Activated CD8-positive, alpha-beta T cell treated with anti-CD3 and anti-CD28 coated beads, Interleukin-2, amount 10 ng/mL, durations not matched to agents 7 days and 5 days (primary cell): ENCODE measurements at regions not wholly inside any gene's neighbourhood (a gene's known extent, or its start where the extent isn't known, plus 50 kb on each side); places are given as distances from the start of the nearest gene placed in this dataset.
"Not testable (repeated sequence)": the region's sequence is repeated elsewhere in the genome, so short reads cannot be mapped to it uniquely, and the experiment has no call there.

Experiments used
- ATAC-seq: fragments of 150-1000 bp; cut with Tn5 transposase; one replicate; pipeline ENCODE4 v1.10.0; 2021; ENCODE audit warnings: moderate library complexity
- CTCF ChIA-PET: fragments of 350-600 bp; sonication (Branson Sonifier 250); formaldehyde crosslinking; loops from one replicate; lab custom pipeline; 2021; ENCODE audit warnings: antibody characterized with exemption; lab: Charles Lee
- POLR2A ChIA-PET: fragments of 350-600 bp; sonication (Branson Sonifier 250); formaldehyde crosslinking; loops from one replicate; lab custom pipeline; 2021; ENCODE audit warnings: antibody characterized with exemption; lab: Charles Lee
- DNase-seq: peaks from one replicate; pipeline ENCODE4 v3.0.0-alpha.2; 2020
- H3K27ac Mint-ChIP-seq: one replicate; pipeline ENCODE4 v1.8.0; 2021; ENCODE audit warnings: mild to moderate bottlenecking, mixed read lengths
- H3K27me3 Mint-ChIP-seq: one replicate; pipeline ENCODE4 v1.8.0; 2021; ENCODE audit warnings: low read depth, mixed read lengths
- H3K36me3 Mint-ChIP-seq: one replicate; pipeline ENCODE4 v1.8.0; 2021; ENCODE audit warnings: low read depth, mixed read lengths
- H3K4me1 Mint-ChIP-seq: one replicate; pipeline ENCODE4 v1.8.0; 2021; ENCODE audit warnings: low read depth, mixed read lengths
- H3K4me3 Mint-ChIP-seq: one replicate; pipeline ENCODE4 v1.8.0; 2021; ENCODE audit warnings: mild to moderate bottlenecking, mixed read lengths
- H3K9me3 Mint-ChIP-seq: one replicate; pipeline ENCODE4 v1.8.0; 2022; ENCODE audit warnings: mixed read lengths; ENCODE audit not compliant: insufficient read depth

DNA sequence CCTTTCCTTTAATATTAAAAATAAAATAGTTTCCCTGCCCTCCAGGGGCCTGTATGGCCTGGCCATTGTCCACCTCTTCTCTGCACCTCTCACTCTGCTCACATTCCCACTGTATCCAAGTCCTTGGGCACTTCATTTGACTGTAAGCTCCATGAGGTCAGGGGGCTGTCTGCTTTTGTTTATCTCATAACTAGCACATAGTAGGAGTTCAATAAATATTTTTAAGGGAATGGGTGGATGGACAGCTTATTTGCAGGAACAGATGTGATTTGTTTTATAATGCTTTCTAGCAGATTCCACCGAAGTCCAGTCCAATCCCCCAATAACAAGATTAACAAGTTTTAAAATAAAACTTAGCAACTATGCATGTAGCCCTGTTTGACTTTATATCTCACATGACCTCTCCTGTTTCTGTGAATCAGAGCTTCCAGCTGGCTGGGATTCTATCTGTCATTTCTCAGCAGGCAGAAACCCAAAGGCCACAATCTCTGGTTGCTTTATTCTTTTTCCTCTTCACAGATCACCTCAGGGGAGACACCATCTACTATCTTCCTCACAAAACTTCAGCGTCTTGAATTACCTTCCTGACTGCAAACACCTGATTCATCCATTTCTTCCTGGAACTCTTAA lies 123.0 kb upstream of the NR2F2 start:
- Mint-ChIP-seq H3K4me3 (no peak overlapping the region), H3K36me3 (no peaks in the 10 kb centered on the region), H3K4me1 (no peaks in the 10 kb centered on the region), H3K27ac (no peak overlapping the region), H3K27me3 (no peaks in the 10 kb centered on the region), H3K9me3 (no peaks in the 10 kb centered on the region)
- ChIA-PET POLR2A (no interaction called here), CTCF (no interaction called here)
- ATAC-seq = no peak
- no peak for DNase-seq

DNA sequence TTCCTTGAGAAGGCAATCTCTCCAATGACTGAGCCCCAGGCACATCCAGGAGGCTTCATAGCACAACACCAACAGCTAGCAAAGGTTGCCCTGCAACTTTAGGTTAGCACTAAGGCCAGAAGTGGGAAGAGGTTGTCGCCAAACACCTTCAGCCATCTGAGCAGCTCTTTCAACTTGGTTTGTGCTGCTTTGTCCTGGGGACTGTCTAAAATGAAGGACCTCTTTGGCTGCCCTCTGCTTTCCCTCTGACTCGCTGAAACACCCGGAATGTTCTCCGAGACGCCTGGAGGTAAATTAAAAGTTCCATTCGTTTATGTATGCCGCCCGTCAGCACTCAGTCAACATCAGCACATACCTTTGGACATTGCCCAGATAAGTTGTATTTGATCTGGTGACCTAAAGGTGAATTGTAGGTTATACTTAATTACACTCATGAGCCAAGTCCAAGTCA lies 121.2 kb upstream of the NR2F2 start:
- no peak overlapping the region for H3K27ac Mint-ChIP-seq
- ATAC-seq = no peak
- ChIA-PET POLR2A (no interaction called here), CTCF (no interaction called here)
- H3K36me3 Mint-ChIP-seq = no peaks in the 10 kb centered on the region
- no peaks in the 10 kb centered on the region for H3K9me3 Mint-ChIP-seq
- no peak overlapping the region for H3K4me3 Mint-ChIP-seq
- no peak for DNase-seq
- H3K27me3 Mint-ChIP-seq = no peaks in the 10 kb centered on the region
- no peaks in the 10 kb centered on the region for H3K4me1 Mint-ChIP-seq

DNA sequence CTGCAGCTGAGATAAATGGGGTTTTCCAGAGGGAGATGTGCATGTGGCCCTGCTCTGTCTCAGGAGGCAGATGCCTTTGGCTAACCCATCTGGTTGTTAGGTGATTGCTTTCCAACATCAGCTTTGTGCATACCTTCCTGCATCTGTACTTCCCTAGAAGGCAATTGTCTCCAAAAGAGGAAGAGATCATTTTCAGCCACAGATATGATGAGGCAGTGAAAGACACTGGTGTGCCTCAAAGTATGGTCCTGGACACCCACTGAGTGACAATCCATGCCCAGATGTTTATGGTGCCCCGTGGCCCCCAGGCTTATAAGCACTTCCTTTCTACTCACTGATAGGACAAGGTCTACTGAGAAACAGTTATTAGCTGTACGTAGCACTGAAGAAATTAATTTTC lies 117.5 kb upstream of the NR2F2 start:
- POLR2A ChIA-PET = no interaction called here
- no peak for ATAC-seq
- H3K4me1 Mint-ChIP-seq = no peaks in the 10 kb centered on the region
- DNase-seq = no peak
- H3K27ac Mint-ChIP-seq = no peak overlapping the region
- CTCF ChIA-PET = no interaction called here
- no peak overlapping the region for H3K4me3 Mint-ChIP-seq
- no peaks in the 10 kb centered on the region for H3K36me3 Mint-ChIP-seq
- H3K27me3 Mint-ChIP-seq = no peaks in the 10 kb centered on the region
- H3K9me3 Mint-ChIP-seq = peaks cover 4% of the 10 kb centered on the region

DNA sequence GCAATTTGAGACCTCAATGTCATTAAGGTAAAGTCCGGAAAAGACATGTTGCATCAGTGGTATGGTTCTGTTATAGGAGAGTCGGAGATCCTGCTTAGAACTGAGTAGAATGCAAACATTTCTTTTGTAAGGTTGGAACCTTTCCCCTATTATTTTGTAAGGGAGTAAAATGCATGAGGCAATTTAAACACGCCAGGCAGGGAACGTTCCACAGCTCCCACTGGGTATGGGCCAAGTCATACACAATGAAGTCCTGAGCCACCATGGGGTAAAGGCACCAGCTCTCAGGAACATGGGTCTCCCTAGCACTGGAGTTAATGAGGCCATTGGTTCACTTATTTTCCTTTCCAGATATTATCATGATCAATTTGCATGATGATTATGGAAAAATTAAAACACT lies 116.6 kb upstream of the NR2F2 start:
- Mint-ChIP-seq H3K27ac (no peak overlapping the region), H3K27me3 (no peaks in the 10 kb centered on the region), H3K4me1 (no peaks in the 10 kb centered on the region), H3K36me3 (no peaks in the 10 kb centered on the region), H3K9me3 (peaks cover 4% of the 10 kb centered on the region), H3K4me3 (no peak overlapping the region)
- POLR2A ChIA-PET = no interaction called here
- no peak for DNase-seq
- no peak for ATAC-seq
- CTCF ChIA-PET = no interaction called here

DNA sequence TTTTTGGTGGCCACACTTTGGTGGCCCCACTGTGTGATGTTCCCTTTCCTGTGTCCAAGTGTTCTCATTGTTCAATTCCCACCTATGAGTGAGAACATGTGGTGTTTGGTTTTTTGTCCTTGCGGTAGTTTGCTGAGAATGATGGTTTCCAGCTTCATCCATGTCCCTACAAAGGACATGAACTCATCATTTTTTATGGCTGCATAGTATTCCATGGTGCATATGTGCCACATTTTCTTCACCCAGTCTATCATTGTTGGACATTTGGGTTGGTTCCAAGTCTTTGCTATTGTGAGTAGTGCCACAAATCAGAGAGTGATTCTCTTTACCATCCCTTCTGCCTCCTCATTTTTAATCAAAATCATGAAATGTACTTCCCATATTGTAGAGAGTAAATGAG lies 114.0 kb upstream of the NR2F2 start:
- CTCF ChIA-PET, H3K4me1 Mint-ChIP-seq, H3K27me3 Mint-ChIP-seq, H3K4me3 Mint-ChIP-seq, H3K9me3 Mint-ChIP-seq, POLR2A ChIA-PET, ATAC-seq, DNase-seq, H3K36me3 Mint-ChIP-seq, H3K27ac Mint-ChIP-seq: not testable (repeated sequence)

DNA sequence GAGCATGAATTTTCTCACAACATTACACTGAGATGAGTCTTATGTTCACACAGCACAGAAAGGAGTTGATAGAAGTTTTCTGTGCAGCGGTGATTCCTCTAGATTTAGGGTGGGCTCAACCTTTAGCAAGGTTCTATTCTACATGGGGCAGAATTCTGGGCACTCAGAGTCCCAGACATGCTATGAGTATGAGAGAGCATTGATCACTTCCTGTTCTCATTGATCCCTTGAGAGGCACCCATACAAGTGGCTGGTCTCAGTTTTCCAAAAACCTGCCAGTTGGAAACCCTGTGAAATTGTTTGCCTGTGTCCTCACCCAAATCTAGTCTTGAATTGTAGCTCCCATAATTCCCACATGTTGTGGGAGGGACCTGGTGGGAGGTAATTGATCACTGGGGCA lies 112.5 kb upstream of the NR2F2 start:
- Mint-ChIP-seq H3K4me3 (no peak overlapping the region), H3K27me3 (no peaks in the 10 kb centered on the region), H3K4me1 (no peaks in the 10 kb centered on the region), H3K36me3 (no peaks in the 10 kb centered on the region), H3K27ac (no peak overlapping the region), H3K9me3 (peaks cover 4% of the 10 kb centered on the region)
- ChIA-PET CTCF (no interaction called here), POLR2A (no interaction called here)
- DNase-seq (no peak), ATAC-seq (no peak)

DNA sequence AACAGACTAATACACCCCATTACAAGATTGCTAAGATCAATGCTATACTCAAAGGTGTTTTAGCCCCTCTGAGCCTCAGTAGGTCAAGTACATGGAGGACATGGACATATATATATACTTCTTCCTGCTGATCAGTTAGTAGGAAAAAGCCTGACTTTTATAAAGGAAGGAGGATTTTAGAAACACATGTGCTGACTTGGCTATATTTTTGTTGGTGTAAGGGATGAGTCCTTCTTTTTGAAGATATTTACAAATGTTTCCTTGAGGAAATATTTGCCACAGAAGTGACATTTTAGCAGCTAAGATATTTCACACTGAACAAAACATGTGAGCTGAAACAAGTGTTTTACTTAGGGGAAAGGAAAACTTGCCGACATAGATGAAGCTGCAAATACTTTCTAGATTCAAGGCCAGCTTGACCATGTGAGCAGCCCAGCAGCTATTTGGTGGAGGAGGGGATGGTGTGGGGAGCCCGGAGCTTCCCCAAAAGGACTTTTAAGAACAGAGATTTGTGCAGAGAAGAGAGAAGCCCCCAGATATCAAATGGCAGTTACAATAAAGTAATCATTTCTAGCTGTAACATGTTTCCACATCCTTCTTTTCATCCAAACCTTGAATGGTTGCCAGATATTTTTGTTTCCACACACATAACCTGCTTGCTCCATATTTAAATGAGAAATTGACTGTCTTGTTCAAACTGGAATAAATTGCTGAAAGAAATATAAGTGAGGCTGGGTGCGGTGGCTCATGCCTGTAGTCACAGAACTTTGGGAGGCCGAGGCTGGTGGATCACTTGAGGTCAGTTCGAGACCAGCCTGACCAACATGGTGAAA lies 111.7 kb upstream of the NR2F2 start:
- H3K4me3 Mint-ChIP-seq = no peak overlapping the region
- peaks cover 4% of the 10 kb centered on the region for H3K9me3 Mint-ChIP-seq
- CTCF ChIA-PET = no interaction called here
- no peaks in the 10 kb centered on the region for H3K36me3 Mint-ChIP-seq
- no peak overlapping the region for H3K27ac Mint-ChIP-seq
- POLR2A ChIA-PET = no interaction called here
- DNase-seq = no peak
- H3K4me1 Mint-ChIP-seq = no peaks in the 10 kb centered on the region
- H3K27me3 Mint-ChIP-seq = no peaks in the 10 kb centered on the region
- ATAC-seq = no peak

DNA sequence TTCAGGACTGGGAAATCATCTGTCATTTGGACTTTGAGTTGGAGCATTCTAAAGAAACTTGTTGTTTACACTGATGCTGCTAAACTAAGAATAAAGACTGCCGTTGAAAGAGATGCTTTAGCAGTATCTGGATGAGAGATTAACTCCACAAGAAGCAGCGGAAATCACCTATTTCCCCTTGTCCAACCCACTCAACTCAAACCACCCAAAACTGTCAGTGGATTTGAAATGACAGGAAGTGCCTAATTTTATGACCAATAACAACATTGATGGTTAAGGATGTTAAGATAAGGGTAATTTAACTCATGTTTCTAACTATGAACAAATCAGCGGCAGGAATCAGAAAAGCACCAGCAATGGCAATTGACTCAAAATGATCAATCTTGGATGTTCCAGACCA lies 110.8 kb upstream of the NR2F2 start:
- no peak overlapping the region for H3K27ac Mint-ChIP-seq
- ATAC-seq (no peak), DNase-seq (no peak)
- no peaks in the 10 kb centered on the region for H3K4me1 Mint-ChIP-seq
- no peaks in the 10 kb centered on the region for H3K36me3 Mint-ChIP-seq
- H3K9me3 Mint-ChIP-seq = peaks cover 4% of the 10 kb centered on the region
- POLR2A ChIA-PET = no interaction called here
- no peak overlapping the region for H3K4me3 Mint-ChIP-seq
- CTCF ChIA-PET = no interaction called here
- H3K27me3 Mint-ChIP-seq = no peaks in the 10 kb centered on the region

DNA sequence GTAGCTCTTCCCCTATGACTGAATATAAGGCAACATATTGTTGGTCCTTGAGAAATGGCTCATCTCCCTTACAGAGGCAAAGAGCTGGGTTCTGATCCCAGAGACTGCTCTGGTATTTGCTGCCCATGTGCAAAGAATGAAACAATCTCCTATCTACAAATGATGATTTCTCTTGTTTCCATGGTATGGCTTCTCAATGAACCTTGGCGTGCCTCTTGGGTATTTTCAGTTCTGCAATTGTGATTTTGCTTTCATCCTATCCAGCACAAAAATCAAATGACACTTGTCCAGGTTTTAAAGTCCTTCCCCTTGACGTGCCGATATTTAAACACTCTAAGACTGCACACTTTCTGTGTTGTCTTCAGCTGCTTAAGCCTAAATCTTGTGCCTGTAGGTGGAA lies 109.8 kb upstream of the NR2F2 start:
- DNase-seq (no peak), ATAC-seq (no peak)
- Mint-ChIP-seq H3K4me1 (no peaks in the 10 kb centered on the region), H3K9me3 (peaks cover 4% of the 10 kb centered on the region), H3K36me3 (no peaks in the 10 kb centered on the region), H3K27me3 (no peaks in the 10 kb centered on the region), H3K4me3 (no peak overlapping the region), H3K27ac (no peak overlapping the region)
- CTCF ChIA-PET = no interaction called here
- POLR2A ChIA-PET = no interaction called here

DNA sequence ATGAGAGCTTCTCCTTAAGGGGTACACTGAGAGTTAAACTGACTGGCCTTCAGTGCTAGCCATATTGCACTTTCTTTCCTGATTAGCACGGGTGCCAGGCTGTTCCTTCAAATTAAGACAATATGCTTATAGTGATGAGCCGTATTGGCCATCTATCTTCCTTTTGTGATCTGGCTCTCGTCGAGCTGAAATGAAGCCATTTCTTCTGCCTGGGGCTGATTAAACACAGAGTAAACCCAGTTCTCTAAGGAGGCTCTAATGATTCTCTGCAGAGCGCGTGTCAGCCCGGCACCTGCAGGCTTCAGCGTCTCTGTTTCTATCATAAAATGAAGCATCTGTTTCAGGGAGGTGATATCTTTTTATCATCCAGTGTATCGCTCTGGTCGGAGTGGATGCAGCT lies 107.5 kb upstream of the NR2F2 start:
- no peaks in the 10 kb centered on the region for H3K27me3 Mint-ChIP-seq
- no peaks in the 10 kb centered on the region for H3K9me3 Mint-ChIP-seq
- DNase-seq (no peak), ATAC-seq (no peak)
- ChIA-PET POLR2A (no interaction called here), CTCF (no interaction called here)
- no peak overlapping the region for H3K27ac Mint-ChIP-seq
- no peaks in the 10 kb centered on the region for H3K36me3 Mint-ChIP-seq
- no peaks in the 10 kb centered on the region for H3K4me1 Mint-ChIP-seq
- no peak overlapping the region for H3K4me3 Mint-ChIP-seq

DNA sequence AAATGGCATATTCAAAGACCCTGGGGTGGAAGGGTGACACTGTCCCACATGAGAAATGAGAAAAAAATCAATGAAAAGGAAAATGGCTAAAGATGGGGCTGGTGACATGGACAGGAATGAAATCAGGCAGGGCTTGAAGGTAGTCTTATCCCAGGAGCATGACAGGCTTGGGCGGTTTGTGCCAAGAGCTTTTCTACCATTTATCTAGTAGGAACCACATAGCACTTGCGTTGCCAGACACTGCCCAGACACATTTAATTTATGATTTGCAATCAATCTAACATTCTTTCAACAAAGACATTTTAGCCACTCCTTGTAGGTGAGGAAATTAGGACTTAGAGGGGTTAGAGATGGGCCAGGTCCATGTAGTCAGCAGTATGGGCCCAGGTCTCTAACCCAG lies 106.6 kb upstream of the NR2F2 start:
- POLR2A ChIA-PET = no interaction called here
- H3K4me3 Mint-ChIP-seq = no peak overlapping the region
- no peaks in the 10 kb centered on the region for H3K4me1 Mint-ChIP-seq

DNA sequence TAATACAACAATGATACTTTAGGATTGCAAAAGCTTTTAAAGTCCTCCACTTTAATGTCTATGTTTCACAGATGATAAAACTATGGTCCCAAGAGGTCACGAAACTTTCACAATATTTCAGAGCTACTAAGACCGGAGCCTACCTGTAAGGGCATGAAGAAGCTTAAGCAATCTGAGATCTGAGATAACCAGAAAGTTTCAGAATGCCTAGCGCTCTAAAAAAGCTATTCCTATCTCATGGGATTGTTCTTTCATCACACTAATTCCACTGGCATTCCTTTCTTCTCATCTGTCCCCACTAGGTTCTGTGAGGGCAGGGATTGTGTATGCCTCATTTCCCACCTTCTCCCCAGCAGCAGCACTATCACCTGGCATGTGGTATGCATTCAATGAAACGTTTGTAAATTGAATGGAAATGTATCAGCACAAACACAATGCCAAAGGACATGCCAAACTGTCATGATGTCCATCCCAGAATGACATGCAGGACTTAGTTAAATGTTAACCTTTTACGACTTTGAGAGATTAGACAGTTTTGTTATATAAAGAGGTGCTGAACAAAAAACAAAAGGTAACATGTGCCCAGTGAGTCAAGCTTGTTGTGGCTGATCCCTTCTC lies 104.7 kb upstream of the NR2F2 start:
- no peaks in the 10 kb centered on the region for H3K9me3 Mint-ChIP-seq
- CTCF ChIA-PET = no interaction called here
- POLR2A ChIA-PET = no interaction called here
- no peaks in the 10 kb centered on the region for H3K27me3 Mint-ChIP-seq
- ATAC-seq (no peak), DNase-seq (no peak)
- no peaks in the 10 kb centered on the region for H3K36me3 Mint-ChIP-seq
- H3K27ac Mint-ChIP-seq = no peak overlapping the region
- no peaks in the 10 kb centered on the region for H3K4me1 Mint-ChIP-seq
- H3K4me3 Mint-ChIP-seq = no peak overlapping the region

More for the DNA sequence above, 106.6 kb upstream of the NR2F2 start:
- no peaks in the 10 kb centered on the region for H3K27me3 Mint-ChIP-seq
- H3K9me3 Mint-ChIP-seq = no peaks in the 10 kb centered on the region
- H3K36me3 Mint-ChIP-seq = no peaks in the 10 kb centered on the region
- no peak overlapping the region for H3K27ac Mint-ChIP-seq
- DNase-seq = no peak
- ATAC-seq = no peak
- CTCF ChIA-PET = no interaction called here
